Psoas muscle (tissue), 7 donors: ENCODE measurements at regions not wholly inside any gene's neighbourhood (a gene's known extent, or its start where the extent isn't known, plus 50 kb on each side); places are given as distances from the start of the nearest gene placed in this dataset.

Experiments
- ATAC-seq, 4 donors: fragments of 200-7000 bp; cut with Tn5 transposase; one replicate each; pipeline ENCODE4 v1.9.1; 2020; ENCODE audit warnings: moderate library complexity in 3 of 4, mild to moderate bottlenecking in 2 of 4
- DNase-seq, 2 donors: peaks; one replicate each; pipeline ENCODE4 v3.0.0-alpha.2; 2020
- H3K27ac ChIP-seq: fragments of 200-600 bp; one replicate; pipeline ENCODE4 v1.8.0; 2022
- H3K27me3 ChIP-seq, 3 donors: fragments of 200-600 bp in 1 of 3; one replicate each; pipeline versions ENCODE4 v1.6.1 to v1.8.0; 2013 to 2022; ENCODE audit warnings: low read length in 2 of 3, mild to moderate bottlenecking in 2 of 3, moderate library complexity in 1 of 3; ENCODE audit not compliant: insufficient read depth in 3 of 3
- H3K36me3 ChIP-seq, 2 donors: fragments of 200-600 bp in 1 of 2; one replicate each; pipeline versions ENCODE4 v1.6.1 to v1.8.0; 2013 to 2022; ENCODE audit warnings: low read depth in 1 of 2, mild to moderate bottlenecking in 1 of 2, moderate library complexity in 1 of 2; ENCODE audit not compliant: insufficient read depth in 1 of 2
- H3K4me1 ChIP-seq: fragments of 200-600 bp; one replicate; pipeline ENCODE4 v1.8.0; 2022
- H3K4me3 ChIP-seq: fragments of 200-600 bp; one replicate; pipeline ENCODE4 v1.8.0; 2022; ENCODE audit warnings: mild to moderate bottlenecking
- H3K9me3 ChIP-seq: fragments of 200-600 bp; one replicate; pipeline ENCODE4 v1.8.0; 2022
- WGBS, 3 donors: extraction: QIAGEN DNeasy Blood & Tissue Kit; methylation state at CpG; one replicate each; pipeline versions ENCODE4 v1.1.6 to v1.1.7; 2013; 5-methylcytosine and 5-hydroxymethylcytosine counted together
- intact Hi-C, 2 donors: fragments of 100-400 bp; cut with DNase I; formaldehyde crosslinking; loops; one replicate each; pipeline versions ENCODE4 v1.11.0 to v1.14.2; 2022
- TF ChIP-seq, protein P1 (sequence below): fragments of 200-600 bp; IDR thresholded peaks from one replicate; pipeline ENCODE4 v1.8.0; 2022; ENCODE audit warnings: antibody characterized with exemption
- donor health status: healthy with polysubstance abuse.
- donor health status: DM: no; HTN: no; CAD: no; lungs with moderate emphysema.
- donor health status: Bipolar disorder and iron deficiency.
- donor health status: healthy.
- donor health status: DM: yes; HTN: yes; CAD: no.
- donor health status: DM: no; HTN: no; CAD: no.
- donor health status: DM: yes; HTN: yes; CAD: no.

DNA sequence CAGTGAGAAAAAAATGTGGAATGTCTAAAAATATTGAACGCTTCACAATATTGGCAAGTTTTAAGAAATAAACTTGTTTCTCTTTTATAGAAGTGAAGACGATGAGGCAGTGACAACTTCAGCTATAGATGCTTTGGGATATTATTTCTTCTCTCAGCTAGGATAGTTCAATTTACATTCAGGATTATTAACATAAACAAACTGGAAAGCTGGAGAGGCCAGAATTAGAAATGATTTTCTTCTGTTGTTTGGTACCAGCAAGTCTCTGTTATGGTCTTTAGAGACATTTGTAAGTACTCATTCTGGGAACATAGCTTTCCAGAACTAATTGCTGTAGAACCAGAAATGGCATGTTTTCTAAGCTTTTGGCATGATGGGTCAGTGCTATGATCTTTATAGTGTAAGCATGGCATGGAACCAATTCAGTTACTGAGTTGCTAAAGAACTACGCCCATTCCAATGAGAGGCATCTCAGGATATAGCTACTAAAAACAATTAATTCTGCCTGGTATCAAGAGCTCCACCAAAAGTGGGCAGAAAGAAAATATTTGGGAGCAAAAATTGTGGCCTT is 599.5 kb upstream of the B3GALT2 start:
- no peak overlapping the region for H3K4me3 ChIP-seq
- DNase-seq (no peak), ATAC-seq (no peak)
- intact Hi-C loops, result no loop called here
- no peaks in the 10 kb centered on the region for H3K9me3 ChIP-seq
- H3K27ac ChIP-seq, result no peak overlapping the region
- H3K27me3 ChIP-seq, result no peaks in the 10 kb centered on the region
- TF ChIP-seq, protein P1, sequence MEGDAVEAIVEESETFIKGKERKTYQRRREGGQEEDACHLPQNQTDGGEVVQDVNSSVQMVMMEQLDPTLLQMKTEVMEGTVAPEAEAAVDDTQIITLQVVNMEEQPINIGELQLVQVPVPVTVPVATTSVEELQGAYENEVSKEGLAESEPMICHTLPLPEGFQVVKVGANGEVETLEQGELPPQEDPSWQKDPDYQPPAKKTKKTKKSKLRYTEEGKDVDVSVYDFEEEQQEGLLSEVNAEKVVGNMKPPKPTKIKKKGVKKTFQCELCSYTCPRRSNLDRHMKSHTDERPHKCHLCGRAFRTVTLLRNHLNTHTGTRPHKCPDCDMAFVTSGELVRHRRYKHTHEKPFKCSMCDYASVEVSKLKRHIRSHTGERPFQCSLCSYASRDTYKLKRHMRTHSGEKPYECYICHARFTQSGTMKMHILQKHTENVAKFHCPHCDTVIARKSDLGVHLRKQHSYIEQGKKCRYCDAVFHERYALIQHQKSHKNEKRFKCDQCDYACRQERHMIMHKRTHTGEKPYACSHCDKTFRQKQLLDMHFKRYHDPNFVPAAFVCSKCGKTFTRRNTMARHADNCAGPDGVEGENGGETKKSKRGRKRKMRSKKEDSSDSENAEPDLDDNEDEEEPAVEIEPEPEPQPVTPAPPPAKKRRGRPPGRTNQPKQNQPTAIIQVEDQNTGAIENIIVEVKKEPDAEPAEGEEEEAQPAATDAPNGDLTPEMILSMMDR, result no peak
- no peaks in the 10 kb centered on the region for H3K36me3 ChIP-seq
- no peaks in the 10 kb centered on the region for H3K4me1 ChIP-seq
- WGBS, 3 donors, result 38 to 49% (median 42%) methylated on average over 3 of the region's 3 CpGs

DNA sequence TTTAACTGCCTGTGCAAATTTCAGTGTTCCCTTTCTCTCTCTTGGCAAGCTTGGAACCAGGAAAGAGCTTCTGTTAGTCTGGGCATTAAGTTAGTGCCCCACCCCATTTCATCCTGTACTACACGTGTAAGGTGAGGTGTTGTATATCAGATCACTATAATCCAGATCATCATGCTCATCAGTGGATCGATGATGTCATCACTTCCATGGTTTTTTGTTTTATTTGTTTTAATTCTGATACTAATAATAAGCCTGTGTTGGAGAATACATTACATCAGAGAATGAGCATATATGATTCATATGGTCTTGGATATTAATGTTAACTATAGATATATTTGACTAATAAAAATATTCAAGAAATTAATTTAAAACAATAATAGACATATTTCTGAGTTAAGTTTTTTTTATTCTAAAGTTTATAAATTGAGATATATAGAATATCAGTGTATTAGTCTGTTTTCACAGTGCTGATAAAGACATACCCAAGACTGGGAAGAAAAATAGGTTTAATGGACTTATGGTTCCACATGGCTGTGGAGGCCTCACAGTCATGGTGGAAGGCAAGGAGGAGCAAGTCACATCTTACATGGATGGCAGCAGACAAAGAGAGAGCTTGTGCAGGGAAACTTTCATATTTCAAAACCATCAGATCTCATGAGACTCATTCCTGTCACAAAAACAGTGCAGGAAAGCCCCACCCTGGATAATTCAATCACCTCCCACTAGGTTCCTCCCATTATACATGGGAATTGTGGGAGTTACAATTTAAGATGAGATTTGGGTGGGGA is 588.3 kb upstream of the B3GALT2 start:
- WGBS, 3 donors, result 76 to 81% (median 79%) methylated on average over 2 of the region's 2 CpGs
- DNase-seq (no peak), ATAC-seq (no peak)
- intact Hi-C loops, result no loop called here
- no peaks in the 10 kb centered on the region for H3K36me3 ChIP-seq
- no peaks in the 10 kb centered on the region for H3K4me1 ChIP-seq
- TF ChIP-seq, protein P1, result no peak
- H3K27me3 ChIP-seq, result no peaks in the 10 kb centered on the region
- no peak overlapping the region for H3K27ac ChIP-seq
- no peaks in the 10 kb centered on the region for H3K9me3 ChIP-seq
- no peak overlapping the region for H3K4me3 ChIP-seq

DNA sequence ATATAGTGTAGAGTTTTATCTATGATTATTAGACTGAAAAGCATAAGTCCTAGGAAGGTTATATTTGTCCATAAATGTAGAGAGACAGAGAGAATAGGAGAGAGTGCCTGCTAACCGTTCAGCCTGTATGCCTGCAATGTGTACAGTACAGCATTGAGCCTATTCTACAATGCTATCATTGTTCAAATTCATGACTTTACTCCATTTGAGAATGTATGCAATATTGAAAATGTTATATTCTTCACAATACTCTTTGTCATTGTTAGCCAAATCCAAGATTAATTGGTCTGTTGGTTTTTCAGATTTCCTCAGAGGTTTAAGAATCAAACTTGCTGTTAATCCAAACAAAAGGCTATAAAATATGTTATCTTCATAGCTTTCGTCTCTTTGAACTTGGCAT is 585.2 kb upstream of the B3GALT2 start:
- DNase-seq (no peak), ATAC-seq (no peak)
- no peaks in the 10 kb centered on the region for H3K4me1 ChIP-seq
- TF ChIP-seq, protein P1, result no peak
- no peaks in the 10 kb centered on the region for H3K9me3 ChIP-seq
- no peak overlapping the region for H3K27ac ChIP-seq
- WGBS, 3 donors, result 47 to 51% (median 51%) methylated on average over 2 of the region's 2 CpGs
- H3K4me3 ChIP-seq, result no peak overlapping the region
- no peaks in the 10 kb centered on the region for H3K27me3 ChIP-seq
- H3K36me3 ChIP-seq, result no peaks in the 10 kb centered on the region
- intact Hi-C loops, result no loop called here

DNA sequence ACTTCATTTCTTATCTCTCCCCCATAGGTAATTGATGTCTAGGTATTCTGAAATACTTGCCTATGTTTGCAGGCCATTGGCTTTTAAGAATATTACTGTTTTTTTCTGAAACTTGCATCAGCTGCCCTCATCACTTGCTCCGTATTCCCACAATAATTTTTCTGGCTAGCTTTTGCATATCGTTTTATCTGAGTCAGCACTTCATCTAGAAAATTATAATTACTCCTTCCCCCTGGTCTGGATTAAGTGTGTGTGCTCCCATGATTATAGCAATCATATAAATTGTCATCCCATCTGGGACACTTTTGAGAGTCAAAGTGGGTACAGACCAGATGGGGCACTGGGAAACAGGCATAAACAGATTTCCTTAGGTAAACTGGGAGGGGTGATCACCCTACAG is 583.2 kb upstream of the B3GALT2 start:
- TF ChIP-seq, protein P1, result no peak
- H3K27ac ChIP-seq, result no peak overlapping the region
- H3K27me3 ChIP-seq, result no peaks in the 10 kb centered on the region
- DNase-seq, result no peak
- no peaks in the 10 kb centered on the region for H3K9me3 ChIP-seq
- no peak overlapping the region for H3K4me3 ChIP-seq
- WGBS, 3 donors, result 70 to 74% (median 70%) methylated on average over 2 of the region's 2 CpGs
- intact Hi-C loops, result no loop called here
- no peaks in the 10 kb centered on the region for H3K36me3 ChIP-seq
- ATAC-seq, result no peak
- no peaks in the 10 kb centered on the region for H3K4me1 ChIP-seq

DNA sequence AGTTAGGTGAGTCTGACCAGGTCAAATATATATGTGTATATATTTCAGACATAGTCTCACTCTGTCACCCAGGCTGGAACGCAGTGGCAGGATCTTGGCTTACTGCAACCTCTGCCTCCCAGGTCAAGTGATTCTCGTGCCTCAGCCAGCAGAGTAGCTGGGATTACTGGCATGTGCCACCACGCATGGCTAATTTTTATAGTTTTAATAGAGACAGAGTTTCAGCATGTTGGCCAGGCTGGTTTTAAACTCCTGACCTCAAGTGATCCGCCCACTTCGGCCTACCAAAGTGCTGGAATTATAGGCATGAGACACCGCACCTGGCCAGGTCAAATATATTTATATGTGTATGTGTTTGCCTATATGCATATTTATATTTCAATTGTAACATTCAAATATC is 581.5 kb upstream of the B3GALT2 start:
- H3K36me3 ChIP-seq, result no peaks in the 10 kb centered on the region
- WGBS, 3 donors, result 50 to 62% (median 56%) methylated on average over 6 of the region's 6 CpGs
- no peak for DNase-seq
- TF ChIP-seq, protein P1, result no peak
- no peak overlapping the region for H3K4me3 ChIP-seq
- H3K9me3 ChIP-seq, result no peaks in the 10 kb centered on the region
- ATAC-seq, result no peak
- intact Hi-C loops, result no loop called here
- no peak overlapping the region for H3K27ac ChIP-seq
- H3K4me1 ChIP-seq, result no peaks in the 10 kb centered on the region
- H3K27me3 ChIP-seq, result no peaks in the 10 kb centered on the region
